Stimulated activated CD8-positive, alpha-beta memory T cell treated with anti-CD3 and anti-CD28 coated beads, Interleukin-7, amount 100 ng/mL, for 1 hour (primary cell): ENCODE measurements at regions not wholly inside any gene's neighbourhood (a gene's known extent, or its start where the extent isn't known, plus 50 kb on each side); places are given as distances from the start of the nearest gene placed in this dataset.

ENCODE experiments used
- DNase-seq, 2 donors: peaks; one replicate each; pipeline ENCODE4 v3.0.0-alpha.2; 2020; ENCODE audit warnings: low read depth in 2 of 2

- no peak for DNase-seq
Observed at GRCh38 chr11:116534270-116534975, 238.4 kb downstream of the BUD13 start.

GRCh38 chr11:116533186-116533825 lies 239.5 kb downstream of the BUD13 start:
- no peak for DNase-seq

GRCh38 chr11:116532066-116532465 lies 240.7 kb downstream of the BUD13 start:
- DNase-seq: no peak

GRCh38 chr11:116530705-116531104 lies 242.1 kb downstream of the BUD13 start:
- DNase-seq: no peak

GRCh38 chr11:116529271-116529670 lies 243.5 kb downstream of the BUD13 start:
- no peak for DNase-seq

- no peak for DNase-seq
Observed at GRCh38 chr11:116527180-116527991, 245.4 kb downstream of the BUD13 start.

GRCh38 chr11:116525961-116526495 lies 246.8 kb downstream of the BUD13 start:
- no peak for DNase-seq

- no peak for DNase-seq
Observed at GRCh38 chr11:116519499-116519898, 253.3 kb downstream of the BUD13 start.

- DNase-seq: no peak
Observed at GRCh38 chr11:116518141-116518540, 254.6 kb downstream of the BUD13 start.

GRCh38 chr11:116517584-116517983 lies 255.2 kb downstream of the BUD13 start:
- DNase-seq: no peak

GRCh38 chr11:116517077-116517476 lies 255.7 kb downstream of the BUD13 start:
- DNase-seq: no peak

GRCh38 chr11:116515664-116516184 lies 257.1 kb downstream of the BUD13 start:
- no peak for DNase-seq

GRCh38 chr11:116513894-116514293 lies 258.9 kb downstream of the BUD13 start:
- DNase-seq: no peak

GRCh38 chr11:116513278-116513823 lies 259.4 kb downstream of the BUD13 start:
- DNase-seq: no peak

GRCh38 chr11:116512841-116513240 lies 259.9 kb downstream of the BUD13 start:
- no peak for DNase-seq

GRCh38 chr11:116511684-116512083 lies 261.1 kb downstream of the BUD13 start:
- DNase-seq: no peak

GRCh38 chr11:116510886-116511650 lies 261.7 kb downstream of the BUD13 start:
- no peak for DNase-seq

- no peak for DNase-seq
Observed at GRCh38 chr11:116510166-116510565, 262.6 kb downstream of the BUD13 start.

GRCh38 chr11:116509551-116509950 lies 263.2 kb downstream of the BUD13 start:
- no peak for DNase-seq

- DNase-seq: no peak
Observed at GRCh38 chr11:116507849-116508695, 264.7 kb downstream of the BUD13 start.
